ENCODE measurements at regions not wholly inside any gene's neighbourhood (a gene's known extent, or its start where the extent isn't known, plus 50 kb on each side); places are given as distances from the start of the nearest gene placed in this dataset.

GRCh38 chr22:48335442-48336139 is 1492.1 kb downstream of the BRD1 start:
- TF ChIP-seq CTCF (IDR thresholded peaks at IDR 0.05) (no peak), POLR2A (IDR thresholded peaks at IDR 0.05) (no peak)

Data from esophagus squamous epithelium (tissue), 4 donors.